ENCODE measurements at regions not wholly inside any gene's neighbourhood (a gene's known extent, or its start where the extent isn't known, plus 50 kb on each side); places are given as distances from the start of the nearest gene placed in this dataset.

DNA sequence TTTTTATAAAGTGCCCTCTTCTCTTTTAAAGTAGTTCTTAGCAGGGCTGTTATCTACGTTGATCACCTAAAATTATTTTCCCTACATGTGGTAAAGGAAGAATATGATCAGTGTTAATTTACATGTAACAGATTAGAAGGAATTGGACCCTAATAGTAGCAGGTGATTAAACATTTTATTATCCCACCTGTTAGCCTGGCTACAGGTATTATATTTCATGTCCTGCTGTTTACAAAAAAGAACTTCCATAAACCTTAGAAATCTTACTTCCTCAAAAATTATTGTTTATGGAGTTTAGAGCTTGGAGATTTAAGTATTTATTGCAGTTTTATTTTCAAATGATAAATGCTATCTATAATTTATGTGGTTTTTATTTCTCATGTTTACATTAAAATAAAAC, 1226.7 kb downstream of the UQCRFS1 start:
- ChIA-PET CTCF (no interaction called here), POLR2A (ENCODE audit: unreplicated experiment) (interaction anchor here (0.8 kb wide), 1 partner anchor 324 kb away, joined by 9 read pairs; no protein-coding TSS in a partner anchor)
- Histone ChIP-seq H3K4me2 (no peak overlapping the region), H3K9me2 (ENCODE audit: insufficient read depth) (no peaks in the 10 kb centered on the region), H3K4me3 (no peak overlapping the region), H2AFZ (no peak overlapping the region), H3K27ac (no peak overlapping the region), H3K36me3 (ENCODE audit: low read depth) (no peaks in the 10 kb centered on the region), H3K9me3 (ENCODE audit: insufficient read depth, low read depth) (no peaks in the 10 kb centered on the region), H3K4me1 (replicated peaks; ENCODE audit: insufficient read depth) (no peaks in the 10 kb centered on the region), H3K27me3 (ENCODE audit: insufficient read depth, low read depth) (no peaks in the 10 kb centered on the region), H3K79me2 (ENCODE audit: low read depth) (no peaks in the 10 kb centered on the region), H3F3A (ENCODE audit: insufficient read depth, low read depth) (no peaks in the 10 kb centered on the region), H4K20me1 (ENCODE audit: insufficient read depth) (no peaks in the 10 kb centered on the region)
- intact Hi-C loops (cut with micrococcal nuclease; ENCODE audit: unreplicated experiment) = no loop called here
- TF ChIP-seq, protein P1, sequence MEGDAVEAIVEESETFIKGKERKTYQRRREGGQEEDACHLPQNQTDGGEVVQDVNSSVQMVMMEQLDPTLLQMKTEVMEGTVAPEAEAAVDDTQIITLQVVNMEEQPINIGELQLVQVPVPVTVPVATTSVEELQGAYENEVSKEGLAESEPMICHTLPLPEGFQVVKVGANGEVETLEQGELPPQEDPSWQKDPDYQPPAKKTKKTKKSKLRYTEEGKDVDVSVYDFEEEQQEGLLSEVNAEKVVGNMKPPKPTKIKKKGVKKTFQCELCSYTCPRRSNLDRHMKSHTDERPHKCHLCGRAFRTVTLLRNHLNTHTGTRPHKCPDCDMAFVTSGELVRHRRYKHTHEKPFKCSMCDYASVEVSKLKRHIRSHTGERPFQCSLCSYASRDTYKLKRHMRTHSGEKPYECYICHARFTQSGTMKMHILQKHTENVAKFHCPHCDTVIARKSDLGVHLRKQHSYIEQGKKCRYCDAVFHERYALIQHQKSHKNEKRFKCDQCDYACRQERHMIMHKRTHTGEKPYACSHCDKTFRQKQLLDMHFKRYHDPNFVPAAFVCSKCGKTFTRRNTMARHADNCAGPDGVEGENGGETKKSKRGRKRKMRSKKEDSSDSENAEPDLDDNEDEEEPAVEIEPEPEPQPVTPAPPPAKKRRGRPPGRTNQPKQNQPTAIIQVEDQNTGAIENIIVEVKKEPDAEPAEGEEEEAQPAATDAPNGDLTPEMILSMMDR (conservative IDR thresholded peaks at IDR 0.05) = no peak
- TF ChIP-seq EZH2 (IDR thresholded peaks at IDR 0.05; ENCODE audit: low read depth) = no peak
- BruUV-seq (replicated peaks) = no TSS peak
- no peak for DNase-seq

DNA sequence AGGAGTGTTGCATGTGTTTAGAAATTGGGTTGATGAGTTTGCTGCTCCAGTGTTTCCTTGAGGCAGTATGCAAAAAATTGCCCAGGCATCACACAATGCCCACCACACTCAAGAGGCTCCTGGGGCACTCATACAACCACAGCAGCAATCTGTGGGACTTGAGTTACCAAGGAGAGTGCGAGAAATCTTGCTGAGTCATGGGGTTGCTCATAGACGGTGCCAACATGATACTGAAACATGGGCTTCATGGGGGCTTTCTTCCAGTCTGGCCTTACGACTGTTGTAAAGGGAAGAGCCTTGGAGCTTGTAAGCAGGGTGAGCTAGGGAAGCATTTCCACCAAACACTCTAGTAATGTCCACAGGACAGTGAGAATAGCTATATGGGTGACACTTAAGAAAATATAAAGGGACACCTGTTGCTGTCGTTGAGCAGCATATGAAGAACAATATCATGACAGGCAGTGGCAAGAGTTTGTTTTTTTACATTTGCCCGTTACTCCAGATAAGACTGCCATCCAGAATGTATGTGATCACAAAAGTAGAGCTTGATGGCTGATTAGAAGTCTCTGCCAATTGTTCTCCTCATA, 1237.4 kb downstream of the UQCRFS1 start:
- ChIA-PET CTCF (no interaction called here), POLR2A (ENCODE audit: unreplicated experiment) (no interaction called here)
- Histone ChIP-seq H3K27me3 (ENCODE audit: insufficient read depth, low read depth) (no peaks in the 10 kb centered on the region), H4K20me1 (ENCODE audit: insufficient read depth) (no peaks in the 10 kb centered on the region), H3K4me3 (no peak overlapping the region), H3K9me3 (ENCODE audit: insufficient read depth, low read depth) (no peaks in the 10 kb centered on the region), H3K9me2 (ENCODE audit: insufficient read depth) (no peaks in the 10 kb centered on the region), H3F3A (ENCODE audit: insufficient read depth, low read depth) (no peaks in the 10 kb centered on the region), H3K36me3 (ENCODE audit: low read depth) (no peaks in the 10 kb centered on the region), H2AFZ (no peak overlapping the region), H3K4me1 (replicated peaks; ENCODE audit: insufficient read depth) (0 out of 2 replicates have a peak, but pooled peaks cover 4% of the 10 kb centered on the region), H3K27ac (no peak overlapping the region), H3K79me2 (ENCODE audit: low read depth) (no peaks in the 10 kb centered on the region), H3K4me2 (no peak overlapping the region)
- TF ChIP-seq, protein P1 (conservative IDR thresholded peaks at IDR 0.05) = no peak
- no peak for TF ChIP-seq EZH2 (IDR thresholded peaks at IDR 0.05; ENCODE audit: low read depth)
- BruUV-seq (replicated peaks) = no TSS peak
- intact Hi-C loops (cut with micrococcal nuclease; ENCODE audit: unreplicated experiment) = loop anchor here (2.0 kb wide), 1 partner anchor 349 kb away; no protein-coding TSS in a partner anchor
- no peak for DNase-seq

DNA sequence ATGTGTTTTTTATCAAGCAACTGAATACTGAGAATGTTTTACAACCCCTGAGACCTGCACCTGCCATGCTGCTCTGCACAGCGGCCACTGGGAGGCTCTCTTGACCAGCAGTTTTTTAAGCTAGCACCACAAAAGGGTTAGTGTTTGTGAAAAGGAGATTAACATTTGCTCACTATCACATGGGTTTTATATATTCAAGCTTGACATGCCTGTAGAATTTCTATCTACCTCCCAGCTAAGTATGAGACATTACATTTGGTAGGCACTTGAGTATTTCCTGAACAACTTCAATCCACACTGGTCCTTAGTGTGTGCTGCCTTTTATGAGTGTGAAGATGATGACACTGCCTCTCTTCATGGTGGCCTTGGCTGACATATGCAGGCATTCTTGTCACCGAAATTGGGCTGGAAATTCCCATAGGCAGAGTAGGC, 1238.9 kb downstream of the UQCRFS1 start:
- Histone ChIP-seq H3K9me2 (ENCODE audit: insufficient read depth) (no peaks in the 10 kb centered on the region), H3K4me3 (no peak overlapping the region), H3K9me3 (ENCODE audit: insufficient read depth, low read depth) (no peaks in the 10 kb centered on the region), H3K4me1 (replicated peaks; ENCODE audit: insufficient read depth) (0 out of 2 replicates have a peak, but pooled peaks cover 4% of the 10 kb centered on the region), H3K27me3 (ENCODE audit: insufficient read depth, low read depth) (no peaks in the 10 kb centered on the region), H2AFZ (no peak overlapping the region), H3K79me2 (ENCODE audit: low read depth) (no peaks in the 10 kb centered on the region), H3F3A (ENCODE audit: insufficient read depth, low read depth) (no peaks in the 10 kb centered on the region), H4K20me1 (ENCODE audit: insufficient read depth) (no peaks in the 10 kb centered on the region), H3K27ac (no peak overlapping the region), H3K36me3 (ENCODE audit: low read depth) (no peaks in the 10 kb centered on the region), H3K4me2 (no peak overlapping the region)
- BruUV-seq (replicated peaks) = no TSS peak
- no peak for TF ChIP-seq EZH2 (IDR thresholded peaks at IDR 0.05; ENCODE audit: low read depth)
- TF ChIP-seq, protein P1 (conservative IDR thresholded peaks at IDR 0.05) = peak; percentile 67
- intact Hi-C loops (cut with micrococcal nuclease; ENCODE audit: unreplicated experiment) = loop anchor here (2.0 kb wide), 1 partner anchor 351 kb away; no protein-coding TSS in a partner anchor
- POLR2A ChIA-PET (ENCODE audit: unreplicated experiment) = no interaction called here
- DNase-seq = no peak
- CTCF ChIA-PET = no interaction called here

Measured in PC-9 (cell line).